GM19238 (cell line): ENCODE measurements at regions not wholly inside any gene's neighbourhood (a gene's known extent, or its start where the extent isn't known, plus 50 kb on each side); places are given as distances from the start of the nearest gene placed in this dataset.

Experiments
- DNase-seq: peaks from one replicate; pipeline ENCODE4 v3.0.0; 2011; ENCODE audit warnings: low spot score; ENCODE audit not compliant: insufficient read length

DNA sequence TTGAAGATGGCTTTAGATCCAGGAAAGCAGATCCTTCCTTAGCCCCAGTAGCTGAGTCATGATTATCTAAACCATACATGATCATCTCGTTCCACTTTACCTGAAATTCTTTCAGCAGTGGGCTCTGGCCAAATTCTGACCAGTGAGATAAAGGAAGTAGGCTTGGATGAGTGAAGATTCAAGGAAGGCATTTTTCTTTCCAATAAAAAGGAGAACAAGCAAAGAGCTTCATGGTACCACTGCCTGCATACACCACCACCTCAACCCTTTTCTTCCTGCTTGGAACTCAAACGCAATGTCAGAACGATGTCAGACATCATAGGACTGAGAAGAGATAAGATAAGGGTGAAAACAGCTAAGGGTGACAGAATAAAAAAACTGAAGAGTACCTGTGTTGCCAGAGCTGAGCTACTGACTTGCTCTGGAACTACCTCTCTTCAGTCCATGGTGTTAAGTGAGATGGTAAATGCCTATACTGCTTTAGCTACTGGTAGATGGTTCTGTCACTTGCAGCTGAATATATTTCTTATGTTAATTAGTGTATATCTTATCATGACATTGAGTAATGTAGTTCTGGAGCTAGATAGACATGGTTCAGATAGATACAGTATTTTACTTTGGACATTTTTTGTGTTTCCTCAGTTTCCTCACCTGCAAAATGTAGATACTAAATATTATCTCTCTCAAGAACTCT is 58.7 kb upstream of the ACVR1 start:
- DNase-seq, result no peak

DNA sequence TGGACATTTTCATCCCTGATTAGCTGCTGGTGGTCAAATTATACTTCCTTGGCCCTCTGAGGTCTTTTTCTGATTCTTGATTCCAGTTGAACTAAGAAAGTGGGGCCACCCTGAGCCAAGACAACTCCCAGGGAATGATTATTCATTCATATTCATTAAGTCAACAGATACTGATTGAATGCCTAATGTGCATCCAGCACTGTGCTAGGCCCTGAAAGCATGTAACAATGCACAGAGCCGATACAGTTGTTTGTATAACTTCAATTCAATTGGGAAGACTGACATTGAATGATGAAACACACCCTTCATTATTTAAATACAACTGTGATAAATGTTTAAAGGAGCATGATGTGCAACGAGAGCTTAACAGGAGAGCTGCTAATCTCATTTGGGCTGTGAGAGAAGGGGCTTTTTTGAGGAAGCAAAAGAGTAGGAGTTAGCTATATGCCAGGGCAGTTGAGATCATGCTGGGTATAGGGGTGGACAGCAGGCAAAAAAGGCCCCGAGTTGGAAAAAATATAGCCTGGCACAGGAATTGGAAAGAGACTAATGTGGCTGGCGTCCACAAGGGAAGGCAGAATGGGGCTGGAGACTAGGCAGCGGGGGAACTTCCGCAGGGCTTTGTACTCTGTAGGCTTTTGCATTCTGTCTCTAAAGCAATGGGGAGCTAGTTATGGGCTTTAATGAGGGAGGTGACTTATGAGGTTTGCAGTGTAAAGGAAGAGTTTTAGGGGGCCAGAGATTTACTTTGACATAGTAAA is 57.2 kb upstream of the ACVR1 start:
- no peak for DNase-seq

DNA sequence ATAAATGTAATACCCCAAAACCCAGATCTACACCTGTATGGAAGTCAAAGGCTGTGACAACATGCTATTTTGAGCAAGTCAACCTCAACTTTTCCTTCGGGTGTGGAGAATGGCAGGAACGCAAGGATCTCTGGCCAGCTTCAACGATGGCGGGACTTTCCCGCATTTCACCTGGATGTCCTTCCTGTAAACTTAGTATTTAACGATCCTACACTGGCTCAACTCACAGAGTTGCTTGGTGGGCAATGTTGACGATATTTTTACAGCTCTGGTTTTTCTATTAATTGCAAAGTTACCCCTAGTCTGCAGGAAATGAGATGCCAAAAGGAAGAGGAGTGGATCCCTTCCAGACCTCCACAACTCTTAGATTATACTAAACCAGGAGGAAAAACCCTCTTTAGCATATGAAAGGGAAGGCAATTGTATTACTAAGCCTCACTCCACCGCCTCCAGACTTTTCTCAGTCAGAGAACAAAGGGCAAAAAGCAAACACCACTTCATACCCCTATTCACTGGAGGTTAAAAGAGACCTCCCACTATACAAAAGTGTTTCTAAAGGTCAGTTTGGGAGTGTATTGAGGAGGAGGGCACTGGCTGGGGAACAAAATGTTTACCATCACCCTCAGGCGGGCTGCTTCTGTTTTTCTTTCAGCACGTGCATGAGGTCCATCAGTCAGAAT is 56.5 kb upstream of the ACVR1 start:
- no peak for DNase-seq

DNA sequence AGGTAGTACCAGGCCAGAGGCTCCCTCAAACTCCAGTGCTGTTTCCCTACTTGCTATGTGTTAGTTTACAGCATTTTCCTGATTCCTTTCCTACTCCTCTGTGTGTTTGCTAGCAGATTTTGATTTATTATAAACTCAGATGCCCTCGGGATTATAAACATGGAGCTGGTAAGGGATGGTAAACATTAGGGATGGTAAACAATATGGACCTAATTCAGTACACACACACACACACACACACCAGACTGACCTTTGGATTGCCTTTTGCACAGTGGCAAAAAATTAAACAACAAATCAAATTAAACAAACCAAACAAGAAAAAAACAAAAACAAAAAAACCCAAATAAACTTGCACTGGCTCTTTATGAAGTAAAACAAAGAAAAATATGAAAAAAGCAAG is 55.4 kb upstream of the ACVR1 start:
- no peak for DNase-seq

DNA sequence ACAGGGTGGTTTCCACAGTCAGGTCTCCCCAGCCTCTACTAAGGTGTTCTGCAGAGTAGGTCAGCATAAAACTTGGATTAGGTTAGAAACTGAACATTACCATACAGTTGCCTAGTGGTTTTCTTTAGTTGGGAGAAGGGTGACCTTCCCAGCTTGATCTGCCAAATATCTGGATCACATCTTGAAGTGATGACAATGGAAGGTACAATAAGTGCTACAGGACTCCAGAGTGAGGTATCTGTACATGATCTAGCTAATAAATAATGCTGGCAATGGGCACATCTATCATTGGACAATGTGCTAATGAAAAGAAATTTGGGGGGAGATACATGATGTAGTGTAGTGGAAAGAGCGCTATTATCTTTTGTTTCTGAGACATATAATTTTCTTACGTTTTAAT is 54.6 kb upstream of the ACVR1 start:
- DNase-seq, result no peak

DNA sequence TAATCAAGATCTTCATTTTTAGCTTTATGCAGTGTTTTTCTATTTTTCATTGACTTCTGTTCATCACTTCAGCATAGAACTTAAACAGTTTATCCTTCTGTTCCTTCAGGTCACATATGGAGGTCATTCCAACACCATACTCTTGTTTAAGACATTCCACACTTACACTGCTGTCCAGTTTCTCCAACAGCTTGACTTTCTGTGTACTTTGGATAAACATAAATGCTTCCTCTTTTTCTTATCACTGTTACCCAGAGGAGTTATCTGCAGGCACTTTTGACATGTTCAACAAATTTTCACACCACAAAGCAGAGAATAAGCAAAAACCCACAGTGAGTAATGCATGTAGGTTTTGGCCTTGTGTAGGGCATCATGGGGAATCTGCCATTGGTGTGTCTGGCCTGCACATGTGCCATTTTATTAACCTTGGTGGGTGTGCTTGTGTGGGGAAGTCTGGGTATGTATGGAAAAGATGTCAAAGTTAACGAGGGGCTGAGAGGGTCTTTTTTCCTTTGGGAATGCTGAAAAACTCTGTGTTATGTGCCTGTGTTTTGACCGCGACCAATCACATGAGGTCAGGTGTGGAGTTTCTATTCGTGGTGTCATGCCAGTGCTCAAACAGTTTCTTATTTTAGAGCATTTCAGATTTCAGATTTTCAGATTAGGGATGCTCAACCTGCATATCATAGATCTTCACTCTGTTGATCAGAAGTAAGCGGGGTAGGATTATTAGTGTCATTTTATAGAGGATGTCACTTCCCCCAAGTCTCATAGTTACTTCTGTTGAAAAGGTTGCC is 53.9 kb upstream of the ACVR1 start:
- DNase-seq, result no peak

DNA sequence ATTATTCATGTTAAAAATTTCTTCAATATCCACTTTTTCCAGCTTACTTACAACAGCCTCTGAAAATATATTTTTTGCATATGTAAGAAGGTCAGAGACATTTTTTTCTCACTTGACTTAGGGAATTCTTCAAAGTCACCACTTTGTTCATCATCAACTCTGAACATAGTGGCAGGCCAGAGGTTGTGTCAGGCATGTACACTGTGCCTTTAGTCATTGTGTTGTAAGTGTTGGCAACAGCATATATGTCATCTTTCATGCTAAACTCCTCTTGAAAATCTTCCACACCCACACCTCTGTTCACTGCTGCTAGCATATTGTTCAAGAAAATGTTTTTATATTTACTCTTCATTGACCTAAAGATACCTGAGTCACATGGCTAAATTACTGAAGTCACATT is 52.2 kb upstream of the ACVR1 start:
- no peak for DNase-seq

DNA sequence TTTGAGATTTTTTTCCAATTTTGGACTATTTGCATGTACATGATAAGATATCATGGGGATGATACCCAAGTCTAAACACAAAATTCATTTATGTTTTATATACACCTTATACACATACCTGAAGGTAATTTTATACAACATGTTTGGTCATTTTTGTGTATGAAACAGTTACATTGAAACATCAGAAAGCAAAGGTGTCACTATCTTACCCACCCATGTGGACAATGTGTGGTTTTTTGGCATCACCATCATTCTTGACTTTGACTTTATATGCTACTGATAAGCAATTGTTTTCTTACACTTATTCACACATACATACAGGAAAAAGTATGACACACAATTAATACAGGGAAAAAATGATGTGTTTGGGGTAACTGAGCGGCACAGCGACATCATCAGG is 51.0 kb upstream of the ACVR1 start:
- DNase-seq, result no peak
